ENCODE measurements at regions not wholly inside any gene's neighbourhood (a gene's known extent, or its start where the extent isn't known, plus 50 kb on each side); places are given as distances from the start of the nearest gene placed in this dataset.
"Not testable (repeated sequence)": the region's sequence is repeated elsewhere in the genome, so short reads cannot be mapped to it uniquely, and the experiment has no call there.

DNA sequence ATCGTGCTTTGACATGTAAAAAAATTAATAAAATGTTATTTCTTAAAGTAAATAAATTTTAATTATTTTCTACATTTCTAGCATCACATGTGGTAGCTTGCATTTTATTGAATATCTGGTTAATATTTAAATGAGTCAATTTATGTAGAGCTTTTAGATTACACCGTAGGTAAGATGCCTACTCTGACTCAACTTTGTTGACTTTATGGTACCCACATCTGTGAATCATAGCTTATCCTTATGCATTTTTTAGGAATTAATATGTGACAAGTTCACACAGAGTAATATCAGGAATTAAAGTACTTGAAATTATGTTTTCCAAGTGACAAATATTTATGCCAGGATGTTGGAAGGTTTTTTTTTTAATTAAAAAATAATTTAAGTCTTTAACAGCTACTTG, 120.7 kb downstream of the LEPR start:
- ChIA-PET CTCF (no interaction called here), POLR2A (ENCODE audit: low non-redundant PET) (interaction anchor here (0.6 kb wide), 1 partner anchor 16 kb away, joined by 5 read pairs; no protein-coding TSS in a partner anchor)
- Histone ChIP-seq H3K27me3 (replicated peaks; ENCODE audit: insufficient read depth, low read depth, low read length, poor library complexity) (no peaks in the 10 kb centered on the region), H3K4me3 (ENCODE audit: low read depth, low read length, poor library complexity, severe bottlenecking) (no peak overlapping the region), H3K9me3 (ENCODE audit: low read depth, low read length, poor library complexity, severe bottlenecking) (no peaks in the 10 kb centered on the region), H3K4me1 (ENCODE audit: insufficient read depth, low read length, poor library complexity, severe bottlenecking) (no peaks in the 10 kb centered on the region), H3K27ac (ENCODE audit: low read depth, low read length, poor library complexity, severe bottlenecking) (no peak overlapping the region), H3K36me3 (ENCODE audit: insufficient read depth, low read length, poor library complexity, severe bottlenecking) (no peaks in the 10 kb centered on the region)
- intact Hi-C loops (cut with micrococcal nuclease; ENCODE audit: unreplicated experiment): no loop called here
- DNase-seq (ENCODE audit: low spot score): no peak
- no peak for TF ChIP-seq EZH2 (IDR thresholded peaks at IDR 0.05; ENCODE audit: borderline replicate concordance, low read depth, low read length, poor library complexity, severe bottlenecking)
- TF ChIP-seq, protein P1, sequence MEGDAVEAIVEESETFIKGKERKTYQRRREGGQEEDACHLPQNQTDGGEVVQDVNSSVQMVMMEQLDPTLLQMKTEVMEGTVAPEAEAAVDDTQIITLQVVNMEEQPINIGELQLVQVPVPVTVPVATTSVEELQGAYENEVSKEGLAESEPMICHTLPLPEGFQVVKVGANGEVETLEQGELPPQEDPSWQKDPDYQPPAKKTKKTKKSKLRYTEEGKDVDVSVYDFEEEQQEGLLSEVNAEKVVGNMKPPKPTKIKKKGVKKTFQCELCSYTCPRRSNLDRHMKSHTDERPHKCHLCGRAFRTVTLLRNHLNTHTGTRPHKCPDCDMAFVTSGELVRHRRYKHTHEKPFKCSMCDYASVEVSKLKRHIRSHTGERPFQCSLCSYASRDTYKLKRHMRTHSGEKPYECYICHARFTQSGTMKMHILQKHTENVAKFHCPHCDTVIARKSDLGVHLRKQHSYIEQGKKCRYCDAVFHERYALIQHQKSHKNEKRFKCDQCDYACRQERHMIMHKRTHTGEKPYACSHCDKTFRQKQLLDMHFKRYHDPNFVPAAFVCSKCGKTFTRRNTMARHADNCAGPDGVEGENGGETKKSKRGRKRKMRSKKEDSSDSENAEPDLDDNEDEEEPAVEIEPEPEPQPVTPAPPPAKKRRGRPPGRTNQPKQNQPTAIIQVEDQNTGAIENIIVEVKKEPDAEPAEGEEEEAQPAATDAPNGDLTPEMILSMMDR (conservative IDR thresholded peaks at IDR 0.05; ENCODE audit: low read depth, low read length): no peak
- no TSS peak for BruUV-seq (replicated peaks)

DNA sequence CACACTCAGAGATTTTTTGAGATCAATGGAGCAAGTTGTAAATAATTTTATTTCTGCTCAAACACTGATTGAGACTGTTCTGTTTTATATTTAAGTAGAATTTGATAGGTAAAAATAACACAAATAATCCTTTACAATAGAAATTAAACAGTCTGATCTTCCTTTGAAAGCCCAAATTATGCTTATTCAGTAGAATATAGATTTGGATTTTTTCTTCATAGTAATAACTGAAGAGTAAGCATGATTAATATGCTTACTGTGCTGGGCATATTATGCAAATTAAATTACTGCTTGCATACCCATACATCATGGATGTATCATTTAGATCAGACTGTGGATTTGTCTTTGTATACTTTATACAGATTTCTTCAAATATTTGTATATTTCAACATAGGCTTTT, 121.4 kb downstream of the LEPR start:
- no peak overlapping the region for H3K27ac ChIP-seq (ENCODE audit: low read depth, low read length, poor library complexity, severe bottlenecking)
- no peaks in the 10 kb centered on the region for H3K36me3 ChIP-seq (ENCODE audit: insufficient read depth, low read length, poor library complexity, severe bottlenecking)
- ChIA-PET POLR2A (ENCODE audit: low non-redundant PET) (interaction anchor here (0.6 kb wide), 1 partner anchor 17 kb away, joined by 5 read pairs; no protein-coding TSS in a partner anchor), CTCF (no interaction called here)
- H3K9me3 ChIP-seq (ENCODE audit: low read depth, low read length, poor library complexity, severe bottlenecking): no peaks in the 10 kb centered on the region
- no peak overlapping the region for H3K4me3 ChIP-seq (ENCODE audit: low read depth, low read length, poor library complexity, severe bottlenecking)
- no peaks in the 10 kb centered on the region for H3K27me3 ChIP-seq (replicated peaks; ENCODE audit: insufficient read depth, low read depth, low read length, poor library complexity)
- DNase-seq (ENCODE audit: low spot score): no peak
- no peak for TF ChIP-seq EZH2 (IDR thresholded peaks at IDR 0.05; ENCODE audit: borderline replicate concordance, low read depth, low read length, poor library complexity, severe bottlenecking)
- TF ChIP-seq, protein P1 (conservative IDR thresholded peaks at IDR 0.05; ENCODE audit: low read depth, low read length): no peak
- BruUV-seq (replicated peaks): no TSS peak
- intact Hi-C loops (cut with micrococcal nuclease; ENCODE audit: unreplicated experiment): no loop called here
- H3K4me1 ChIP-seq (ENCODE audit: insufficient read depth, low read length, poor library complexity, severe bottlenecking): no peaks in the 10 kb centered on the region

DNA sequence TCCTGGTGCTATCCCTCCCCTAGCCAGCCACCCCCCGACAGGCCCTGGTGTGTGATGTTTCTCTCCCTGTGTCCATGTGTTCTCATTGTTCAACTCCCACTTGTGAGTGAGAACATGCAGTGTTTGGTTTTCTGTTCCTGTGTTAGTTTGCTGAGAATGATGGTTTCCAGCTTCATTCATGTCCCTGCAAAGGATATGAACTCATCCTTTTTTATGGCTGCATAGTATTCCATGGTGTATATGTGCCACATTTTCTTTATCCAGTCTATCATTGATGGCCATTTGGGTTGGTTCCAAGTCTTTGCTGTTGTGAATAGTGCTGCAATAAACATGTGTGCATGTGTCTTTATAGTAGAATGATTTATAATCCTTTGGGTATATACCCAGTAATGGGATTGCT, 122.1 kb downstream of the LEPR start:
- H3K9me3 ChIP-seq (ENCODE audit: low read depth, low read length, poor library complexity, severe bottlenecking); H3K27me3 ChIP-seq (replicated peaks; ENCODE audit: insufficient read depth, low read depth, low read length, poor library complexity); H3K4me3 ChIP-seq (ENCODE audit: low read depth, low read length, poor library complexity, severe bottlenecking); H3K36me3 ChIP-seq (ENCODE audit: insufficient read depth, low read length, poor library complexity, severe bottlenecking); DNase-seq (ENCODE audit: low spot score); CTCF ChIA-PET; H3K27ac ChIP-seq (ENCODE audit: low read depth, low read length, poor library complexity, severe bottlenecking); H3K4me1 ChIP-seq (ENCODE audit: insufficient read depth, low read length, poor library complexity, severe bottlenecking); BruUV-seq (replicated peaks); POLR2A ChIA-PET (ENCODE audit: low non-redundant PET); intact Hi-C loops (cut with micrococcal nuclease; ENCODE audit: unreplicated experiment): not testable (repeated sequence)

DNA sequence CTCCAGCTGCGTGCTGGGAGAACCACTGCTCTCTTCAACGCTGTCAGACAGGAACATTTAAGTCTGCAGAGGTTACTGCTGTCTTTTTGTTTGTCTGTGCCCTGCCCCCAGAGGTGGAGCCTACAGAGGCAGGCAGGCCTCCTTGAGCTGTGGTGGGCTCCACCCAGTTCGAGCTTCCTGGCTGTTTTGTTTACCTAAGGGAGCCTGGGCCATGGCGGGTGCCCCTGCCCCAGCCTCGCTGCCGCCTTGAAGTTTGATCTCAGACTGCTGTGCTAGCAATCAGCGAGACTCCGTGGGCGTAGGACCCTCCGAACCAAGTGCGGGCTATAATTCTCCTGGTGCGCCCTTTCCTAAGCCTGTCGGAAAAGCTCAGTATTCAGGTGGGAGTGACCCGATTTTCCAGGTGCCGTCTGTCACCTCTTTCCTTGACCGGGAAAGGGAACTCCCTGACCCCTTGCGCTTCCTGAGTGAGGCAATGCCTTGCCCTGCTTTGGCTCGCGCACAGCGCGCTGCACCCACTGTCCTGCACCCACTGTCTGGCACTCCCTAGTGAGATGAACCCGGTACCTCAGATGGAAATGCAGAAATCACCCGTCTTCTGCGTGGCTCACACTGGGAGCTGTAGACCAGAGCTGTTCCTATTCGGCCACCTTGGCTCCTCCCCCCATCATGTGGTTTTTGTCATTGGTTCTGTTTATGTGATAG, 130.0 kb downstream of the LEPR start:
- H3K36me3 ChIP-seq (ENCODE audit: insufficient read depth, low read length, poor library complexity, severe bottlenecking); H3K27ac ChIP-seq (ENCODE audit: low read depth, low read length, poor library complexity, severe bottlenecking); H3K27me3 ChIP-seq (replicated peaks; ENCODE audit: insufficient read depth, low read depth, low read length, poor library complexity); DNase-seq (ENCODE audit: low spot score); H3K4me3 ChIP-seq (ENCODE audit: low read depth, low read length, poor library complexity, severe bottlenecking); intact Hi-C loops (cut with micrococcal nuclease; ENCODE audit: unreplicated experiment); CTCF ChIA-PET; H3K4me1 ChIP-seq (ENCODE audit: insufficient read depth, low read length, poor library complexity, severe bottlenecking); POLR2A ChIA-PET (ENCODE audit: low non-redundant PET); BruUV-seq (replicated peaks); H3K9me3 ChIP-seq (ENCODE audit: low read depth, low read length, poor library complexity, severe bottlenecking): not testable (repeated sequence)

DNA sequence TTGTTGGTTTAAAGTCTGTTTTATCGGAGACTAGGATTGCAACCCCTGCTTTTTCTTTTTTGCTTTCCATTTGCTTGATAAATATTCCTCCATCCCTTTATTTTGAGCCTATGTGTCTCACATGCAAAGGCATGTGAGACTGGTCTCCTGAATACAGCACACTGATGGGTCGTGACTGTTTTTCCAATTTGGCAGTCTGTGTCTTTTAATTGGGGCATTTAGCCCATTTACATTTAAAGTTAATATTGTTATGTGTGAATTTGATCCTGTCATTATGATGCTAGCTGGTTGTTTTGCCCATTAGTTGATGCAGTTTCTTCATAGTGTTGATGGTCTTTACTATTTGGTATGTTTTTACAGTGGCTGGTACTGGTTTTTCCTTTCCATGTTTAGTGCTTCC, 132.0 kb downstream of the LEPR start:
- H3K4me3 ChIP-seq (ENCODE audit: low read depth, low read length, poor library complexity, severe bottlenecking); H3K27me3 ChIP-seq (replicated peaks; ENCODE audit: insufficient read depth, low read depth, low read length, poor library complexity); BruUV-seq (replicated peaks); DNase-seq (ENCODE audit: low spot score); H3K27ac ChIP-seq (ENCODE audit: low read depth, low read length, poor library complexity, severe bottlenecking); H3K36me3 ChIP-seq (ENCODE audit: insufficient read depth, low read length, poor library complexity, severe bottlenecking); POLR2A ChIA-PET (ENCODE audit: low non-redundant PET); CTCF ChIA-PET; H3K9me3 ChIP-seq (ENCODE audit: low read depth, low read length, poor library complexity, severe bottlenecking); H3K4me1 ChIP-seq (ENCODE audit: insufficient read depth, low read length, poor library complexity, severe bottlenecking); intact Hi-C loops (cut with micrococcal nuclease; ENCODE audit: unreplicated experiment): not testable (repeated sequence)

DNA sequence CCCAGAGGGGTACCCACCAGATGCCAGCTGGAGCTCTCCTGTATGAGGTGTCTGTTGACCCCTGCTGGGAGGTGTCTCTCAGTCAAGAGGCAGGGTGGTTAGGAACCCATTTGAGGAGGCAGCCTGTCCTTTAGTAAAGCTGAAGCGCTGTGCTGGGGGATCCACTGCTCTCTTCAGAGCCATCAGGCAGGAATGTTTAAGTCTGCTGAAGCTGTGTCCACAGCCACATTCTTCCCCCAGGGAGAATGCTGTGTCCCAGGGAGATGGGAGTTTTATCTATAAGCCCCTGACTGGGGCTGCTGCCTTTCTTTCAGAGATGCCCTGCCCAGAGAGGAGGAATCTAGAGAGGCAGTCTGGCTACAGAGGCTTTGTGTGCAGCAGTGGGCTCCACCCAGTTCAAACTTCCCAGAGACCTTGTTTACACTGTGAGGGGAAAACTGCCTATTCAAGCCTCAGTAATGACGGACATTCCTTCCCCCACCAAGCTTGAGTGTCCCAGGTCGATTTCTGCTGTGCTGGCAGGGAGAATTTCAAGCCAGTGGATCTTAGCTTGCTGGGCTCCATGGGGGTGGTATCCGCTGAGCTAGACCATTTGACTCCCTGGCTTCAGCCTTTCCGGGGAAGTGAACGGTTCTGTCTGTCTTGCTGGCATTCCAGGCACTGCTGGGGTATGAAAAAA, 133.8 kb downstream of the LEPR start:
- H3K36me3 ChIP-seq (ENCODE audit: insufficient read depth, low read length, poor library complexity, severe bottlenecking); H3K27ac ChIP-seq (ENCODE audit: low read depth, low read length, poor library complexity, severe bottlenecking); DNase-seq (ENCODE audit: low spot score); CTCF ChIA-PET; H3K4me3 ChIP-seq (ENCODE audit: low read depth, low read length, poor library complexity, severe bottlenecking); H3K27me3 ChIP-seq (replicated peaks; ENCODE audit: insufficient read depth, low read depth, low read length, poor library complexity); H3K9me3 ChIP-seq (ENCODE audit: low read depth, low read length, poor library complexity, severe bottlenecking); BruUV-seq (replicated peaks); intact Hi-C loops (cut with micrococcal nuclease; ENCODE audit: unreplicated experiment); H3K4me1 ChIP-seq (ENCODE audit: insufficient read depth, low read length, poor library complexity, severe bottlenecking); POLR2A ChIA-PET (ENCODE audit: low non-redundant PET): not testable (repeated sequence)

Data from A673 (cell line).